ENCODE measurements at regions not wholly inside any gene's neighbourhood (a gene's known extent, or its start where the extent isn't known, plus 50 kb on each side); places are given as distances from the start of the nearest gene placed in this dataset.

DNA sequence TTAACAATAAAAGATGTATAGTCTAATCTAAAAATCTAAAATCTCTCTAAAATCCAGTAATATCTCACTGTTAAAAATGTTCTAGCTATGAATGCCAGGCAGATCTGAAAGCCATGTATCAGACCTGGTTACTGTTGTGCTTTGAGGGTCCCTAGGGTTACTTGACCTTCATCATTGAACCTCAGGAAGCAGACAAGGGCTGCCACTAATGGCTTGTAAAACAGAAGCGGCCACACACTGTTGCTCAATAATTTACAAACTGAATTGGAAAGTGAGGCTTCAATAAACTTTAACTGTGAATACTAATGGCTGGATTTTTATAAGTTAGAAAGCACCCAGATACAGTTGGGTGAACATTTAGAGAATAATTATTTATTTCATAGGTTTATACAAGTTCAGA is 198.0 kb upstream of the RPS23 start:
- TF ChIP-seq CTCF (IDR thresholded peaks at IDR 0.05): no peak
- TF ChIP-seq POLR2A (IDR thresholded peaks at IDR 0.05): no peak

Data from body of pancreas (tissue), 4 donors.